DND-41 (cell line): ENCODE measurements at regions not wholly inside any gene's neighbourhood (a gene's known extent, or its start where the extent isn't known, plus 50 kb on each side); places are given as distances from the start of the nearest gene placed in this dataset.
"Not testable (repeated sequence)": the region's sequence is repeated elsewhere in the genome, so short reads cannot be mapped to it uniquely, and the experiment has no call there.

Experiments
- EZH2 ChIP-seq: IDR thresholded peaks from 3 replicates; pipeline ENCODE4 v1.6.1; 2012; ENCODE audit warnings: borderline replicate concordance, low read depth, mild to moderate bottlenecking, moderate library complexity, low read length, inconsistent platforms; ENCODE audit not compliant: severe bottlenecking
- TF ChIP-seq, protein P1 (sequence below): IDR thresholded peaks from 2 replicates; pipeline ENCODE4 v1.5.1; 2012; ENCODE audit warnings: borderline replicate concordance, low read length, moderate library complexity, mild to moderate bottlenecking; ENCODE audit not compliant: poor library complexity, severe bottlenecking; ENCODE audit errors: extremely low read depth

DNA sequence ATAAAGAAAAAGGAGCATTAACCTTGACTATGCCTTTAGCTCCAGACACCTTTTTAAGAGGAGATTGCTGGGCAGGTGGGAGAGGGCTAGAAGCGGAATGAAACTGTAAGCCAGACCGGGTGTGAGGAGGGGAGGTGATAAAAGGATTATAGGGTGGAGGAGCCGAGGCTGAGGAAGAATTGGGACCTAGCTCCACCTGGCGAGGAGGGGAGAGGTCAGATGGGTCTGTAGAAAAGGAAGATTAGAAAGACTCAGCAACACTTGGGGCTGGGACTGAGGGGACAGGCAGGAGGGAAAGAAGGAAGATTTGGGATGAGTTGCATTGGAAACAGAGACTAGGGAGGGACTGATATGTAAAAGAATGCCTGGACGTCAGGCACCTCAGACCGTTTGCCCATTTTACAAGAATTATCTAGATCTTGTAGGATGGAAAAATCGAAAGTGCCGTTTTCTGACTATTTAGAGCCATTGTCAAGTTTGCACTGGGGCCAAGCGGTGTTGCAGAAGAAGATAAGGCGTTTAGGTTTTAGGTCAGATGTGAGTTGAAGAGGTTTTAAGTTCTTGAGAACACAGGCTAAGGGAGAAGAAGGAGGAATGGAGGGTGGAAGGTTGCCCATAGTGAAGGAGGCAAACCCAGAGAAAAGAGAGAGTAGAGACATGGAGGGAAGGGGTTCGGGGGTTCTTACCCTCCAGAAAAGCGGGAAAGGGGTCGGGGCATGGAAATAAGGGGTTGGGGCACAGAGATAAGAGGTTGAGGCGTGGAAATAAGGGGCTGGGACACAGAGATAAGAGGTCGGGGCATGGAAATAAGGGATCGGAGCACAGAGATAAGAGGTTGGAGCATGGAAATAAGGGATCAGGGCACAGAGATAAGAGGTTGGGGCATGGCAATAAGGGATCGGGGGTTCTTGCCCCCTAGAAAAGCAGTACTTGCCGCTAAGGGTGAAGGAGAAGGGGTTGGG lies 164.5 kb upstream of the JADE1 start:
- TF ChIP-seq, protein P1, sequence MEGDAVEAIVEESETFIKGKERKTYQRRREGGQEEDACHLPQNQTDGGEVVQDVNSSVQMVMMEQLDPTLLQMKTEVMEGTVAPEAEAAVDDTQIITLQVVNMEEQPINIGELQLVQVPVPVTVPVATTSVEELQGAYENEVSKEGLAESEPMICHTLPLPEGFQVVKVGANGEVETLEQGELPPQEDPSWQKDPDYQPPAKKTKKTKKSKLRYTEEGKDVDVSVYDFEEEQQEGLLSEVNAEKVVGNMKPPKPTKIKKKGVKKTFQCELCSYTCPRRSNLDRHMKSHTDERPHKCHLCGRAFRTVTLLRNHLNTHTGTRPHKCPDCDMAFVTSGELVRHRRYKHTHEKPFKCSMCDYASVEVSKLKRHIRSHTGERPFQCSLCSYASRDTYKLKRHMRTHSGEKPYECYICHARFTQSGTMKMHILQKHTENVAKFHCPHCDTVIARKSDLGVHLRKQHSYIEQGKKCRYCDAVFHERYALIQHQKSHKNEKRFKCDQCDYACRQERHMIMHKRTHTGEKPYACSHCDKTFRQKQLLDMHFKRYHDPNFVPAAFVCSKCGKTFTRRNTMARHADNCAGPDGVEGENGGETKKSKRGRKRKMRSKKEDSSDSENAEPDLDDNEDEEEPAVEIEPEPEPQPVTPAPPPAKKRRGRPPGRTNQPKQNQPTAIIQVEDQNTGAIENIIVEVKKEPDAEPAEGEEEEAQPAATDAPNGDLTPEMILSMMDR = not testable (repeated sequence)
- TF ChIP-seq EZH2 = not testable (repeated sequence)
